ENCODE measurements at regions not wholly inside any gene's neighbourhood (a gene's known extent, or its start where the extent isn't known, plus 50 kb on each side); places are given as distances from the start of the nearest gene placed in this dataset.

GRCh38 chr17:71503710-71504465 is 616.9 kb upstream of the SOX9 start:
- no peak for TF ChIP-seq POLR2AphosphoS5 (IDR thresholded peaks at IDR 0.05; ENCODE audit: borderline replicate concordance, low read depth, low read length)
- no peak for TF ChIP-seq EZH2 (IDR thresholded peaks at IDR 0.05)
- TF ChIP-seq FOXP2 (optimal IDR thresholded peaks at IDR 0.05; ENCODE audit: control extremely low read depth, extremely low read length, insufficient read depth) = no peak
